Fibroblast of villous mesenchyme (primary cell): ENCODE measurements at regions not wholly inside any gene's neighbourhood (a gene's known extent, or its start where the extent isn't known, plus 50 kb on each side); places are given as distances from the start of the nearest gene placed in this dataset.
"Not testable (repeated sequence)": the region's sequence is repeated elsewhere in the genome, so short reads cannot be mapped to it uniquely, and the experiment has no call there.

Experiments
- DNase-seq: peaks from one replicate; pipeline ENCODE4 v3.0.0-alpha.2; 2010; ENCODE audit warnings: low read depth
- H3K4me3 ChIP-seq: 2 replicates; pipeline ENCODE4 v1.5.1; 2011; ENCODE audit warnings: low read depth, mild to moderate bottlenecking, low read length
- CTCF ChIP-seq: IDR thresholded peaks from 2 replicates; pipeline ENCODE4 v1.5.1; 2012; ENCODE audit warnings: low read depth, mild to moderate bottlenecking, low read length; ENCODE audit not compliant: insufficient read depth

GRCh38 chr21:36257657-36258056, 62.3 kb upstream of the MORC3 start:
- no peak overlapping the region for H3K4me3 ChIP-seq
- no peak for TF ChIP-seq CTCF
- no peak for DNase-seq

- peak; percentile 76 for TF ChIP-seq CTCF
- H3K4me3 ChIP-seq: peak overlapping the region; percentile 67
- DNase-seq: peak; percentile 78
Observed at GRCh38 chr21:36260030-36260787, 59.8 kb upstream of the MORC3 start.

GRCh38 chr21:36260802-36261201, 59.2 kb upstream of the MORC3 start:
- no peak for TF ChIP-seq CTCF
- H3K4me3 ChIP-seq: no peak overlapping the region
- no peak for DNase-seq

GRCh38 chr21:36261459-36261858, 58.5 kb upstream of the MORC3 start:
- no peak for DNase-seq
- TF ChIP-seq CTCF: no peak
- H3K4me3 ChIP-seq: no peak overlapping the region

- H3K4me3 ChIP-seq: no peak overlapping the region
- no peak for DNase-seq
- no peak for TF ChIP-seq CTCF
Observed at GRCh38 chr21:36263797-36264196, 56.2 kb upstream of the MORC3 start.

GRCh38 chr21:36265431-36265830, 54.6 kb upstream of the MORC3 start:
- no peak for DNase-seq
- no peak overlapping the region for H3K4me3 ChIP-seq
- no peak for TF ChIP-seq CTCF

GRCh38 chr21:36267828-36268227, 52.2 kb upstream of the MORC3 start:
- peak; percentile 89 for DNase-seq
- not testable (repeated sequence) for H3K4me3 ChIP-seq

GRCh38 chr21:36268264-36268663, 51.7 kb upstream of the MORC3 start:
- H3K4me3 ChIP-seq, DNase-seq: not testable (repeated sequence)
